HepG2 (cell line): ENCODE measurements at regions not wholly inside any gene's neighbourhood (a gene's known extent, or its start where the extent isn't known, plus 50 kb on each side); places are given as distances from the start of the nearest gene placed in this dataset.

Experiments used
- ATAC-seq: fragments of 200-7000 bp; cut with Tn5 transposase; 3 replicates; pipeline ENCODE4 v1.9.1; 2020; ENCODE audit warnings: mild to moderate bottlenecking, moderate library complexity
- BruUV-seq: library from RNA; stranded (reverse); fragments of 400-500 nt; replicated peaks from 2 replicates; lab custom pipeline; 2021; lab: Mats Ljungman, UMichigan
- CTCF ChIA-PET: fragments of 300-600 bp; formaldehyde crosslinking; extraction: SDS; loops from one replicate; lab custom pipeline; 2021; ENCODE audit warnings: low total read pairs, inconsistent platforms, low intra/inter-chr PET ratio; lab: Yijun Ruan, JAX
- POLR2A ChIA-PET: fragments of 350-600 bp; sonication (Branson Sonifier 250); formaldehyde crosslinking; loops from one replicate; lab custom pipeline; 2020; ENCODE audit warnings: antibody characterized with exemption, inconsistent platforms; lab: Yijun Ruan, JAX
- DNase-seq: peaks from one replicate; pipeline ENCODE4 v3.0.0-alpha.2; 2015; ENCODE audit warnings: low spot score
- FAIRE-seq: peaks from 3 replicates; lab custom pipeline; 2011; peaks lifted over from hg19 to GRCh38; lab: Jason Lieb, UNC
- H2AFZ ChIP-seq: one replicate; pipeline ENCODE4 v1.6.1; 2011; ENCODE audit warnings: low read length, inconsistent platforms
- H3K27ac ChIP-seq: fragments of 300-600 bp; 3 replicates; pipeline ENCODE4 v1.8.0; 2011; ENCODE audit warnings: mixed run types, mild to moderate bottlenecking, mixed read lengths, low read length, inconsistent platforms; ENCODE audit not compliant: insufficient read depth; ENCODE audit errors: extremely low read length
- H3K27me3 ChIP-seq, 2 experiments: fragments of 200-600 bp in 1 of 2; 2 replicates in 1 of 2; 3 replicates in 1 of 2; pipeline versions ENCODE4 v1.6.0 to v1.8.0; 2011; ENCODE audit warnings: low read length in 2 of 2, mild to moderate bottlenecking in 2 of 2, moderate library complexity in 2 of 2, inconsistent platforms in 1 of 2; ENCODE audit not compliant: insufficient read depth in 2 of 2, control insufficient read depth in 1 of 2
- H3K36me3 ChIP-seq, 2 experiments: fragments of 200-600 bp in 1 of 2; replicated peaks in 1 of 2; 2 replicates in 1 of 2; 3 replicates in 1 of 2; pipeline versions ENCODE4 v1.5.1 to v1.8.0; 2011; ENCODE audit warnings: low read length in 2 of 2, inconsistent platforms in 1 of 2; ENCODE audit not compliant: insufficient read depth in 2 of 2, control insufficient read depth in 1 of 2
- H3K4me1 ChIP-seq: 2 replicates; pipeline ENCODE4 v1.5.1; 2012; ENCODE audit warnings: low read length, inconsistent platforms; ENCODE audit not compliant: insufficient read depth
- H3K4me2 ChIP-seq: 2 replicates; pipeline ENCODE4 v1.6.0; 2011; ENCODE audit warnings: low read depth, low read length, inconsistent platforms
- H3K4me3 ChIP-seq, 3 experiments: fragments of 200-600 bp in 1 of 3; sonication (generic), shearing (Covaris generic) in 1 of 3; replicated peaks in 1 of 3; 2 replicates each; pipeline ENCODE4 v1.5.1; 2011 to 2016; ENCODE audit warnings: low read length in 3 of 3, inconsistent platforms in 2 of 3, low read depth in 2 of 3, mild to moderate bottlenecking in 2 of 3, control low read depth in 1 of 3, mixed read lengths in 1 of 3; ENCODE audit not compliant: insufficient read depth in 1 of 3
- H3K79me2 ChIP-seq: one replicate; pipeline ENCODE4 v1.6.1; 2011; ENCODE audit warnings: low read length, inconsistent platforms; ENCODE audit not compliant: insufficient read depth
- H3K9ac ChIP-seq: 2 replicates; pipeline ENCODE4 v1.6.0; 2011; ENCODE audit warnings: mild to moderate bottlenecking, low read depth, low read length, inconsistent platforms; ENCODE audit not compliant: insufficient read depth
- H3K9me3 ChIP-seq: 2 replicates; pipeline ENCODE4 v1.5.1; 2012; ENCODE audit warnings: mild to moderate bottlenecking, low read length
- H4K20me1 ChIP-seq: 2 replicates; pipeline ENCODE4 v1.6.0; 2011; ENCODE audit warnings: inconsistent platforms, mild to moderate bottlenecking, low read length, moderate library complexity; ENCODE audit not compliant: insufficient read depth
- STAG1 ChIP-seq: sonication (generic); formaldehyde crosslinking; IDR thresholded peaks from 2 replicates; pipeline ENCODE4 v1.4.0; 2020; ENCODE audit warnings: missing genetic modification reagents
- U2AF2 ChIP-seq: fragments of 200-400 bp; formaldehyde crosslinking; IDR thresholded peaks from 2 replicates; pipeline ENCODE4 v1.6.1; 2017; ENCODE audit warnings: low read depth, mild to moderate bottlenecking, low read length
- WGBS: methylation state at CpG from one replicate; pipeline ENCODE4 v1.1.6; 2017; ENCODE audit warnings: low lambda C conversion rate; 5-methylcytosine and 5-hydroxymethylcytosine counted together
- in situ Hi-C: cut with HindIII; loops from 2 replicates; pipeline ENCODE4 v1.10.0; 2017; ENCODE audit warnings: low pct_unique_long_range_greater_than_20kb; ENCODE audit not compliant: extremely low pct_ligation_motif_present
- intact Hi-C: fragments of 100-400 bp; cut with micrococcal nuclease; formaldehyde crosslinking; loops from one replicate; pipeline ENCODE4 v1.10.0; 2022; ENCODE audit not compliant: unreplicated experiment
- TF ChIP-seq, protein P1 (sequence below): sonication (generic); formaldehyde crosslinking; IDR thresholded peaks from 2 replicates; pipeline ENCODE4 v1.5.0; 2020; ENCODE audit warnings: mild to moderate bottlenecking, missing genetic modification reagents, moderate library complexity
- TF ChIP-seq, protein P2 (sequence below): sonication (generic); formaldehyde crosslinking; IDR thresholded peaks from 2 replicates; pipeline ENCODE4 v1.5.0; 2020; ENCODE audit warnings: mild to moderate bottlenecking, missing genetic modification reagents

GRCh38 chr10:127679642-127680255, 57.2 kb upstream of the FOXI2 start:
- no TSS peak for BruUV-seq
- ChIA-PET POLR2A (no interaction called here), CTCF (no interaction called here)
- Histone ChIP-seq H3K9ac (no peak overlapping the region), H3K9me3 (no peaks in the 10 kb centered on the region), H3K4me3 (no peak overlapping the region), H3K4me1 (no peaks in the 10 kb centered on the region), H3K27ac (no peak overlapping the region)
- ATAC-seq (no peak), FAIRE-seq (no peak), DNase-seq (no peak)
- TF ChIP-seq STAG1 (CRISPR knock-in tag) (0 out of 2 replicates have a peak, but pooled peaks have one; percentile 14), U2AF2 (no peak)
- TF ChIP-seq, protein P1, sequence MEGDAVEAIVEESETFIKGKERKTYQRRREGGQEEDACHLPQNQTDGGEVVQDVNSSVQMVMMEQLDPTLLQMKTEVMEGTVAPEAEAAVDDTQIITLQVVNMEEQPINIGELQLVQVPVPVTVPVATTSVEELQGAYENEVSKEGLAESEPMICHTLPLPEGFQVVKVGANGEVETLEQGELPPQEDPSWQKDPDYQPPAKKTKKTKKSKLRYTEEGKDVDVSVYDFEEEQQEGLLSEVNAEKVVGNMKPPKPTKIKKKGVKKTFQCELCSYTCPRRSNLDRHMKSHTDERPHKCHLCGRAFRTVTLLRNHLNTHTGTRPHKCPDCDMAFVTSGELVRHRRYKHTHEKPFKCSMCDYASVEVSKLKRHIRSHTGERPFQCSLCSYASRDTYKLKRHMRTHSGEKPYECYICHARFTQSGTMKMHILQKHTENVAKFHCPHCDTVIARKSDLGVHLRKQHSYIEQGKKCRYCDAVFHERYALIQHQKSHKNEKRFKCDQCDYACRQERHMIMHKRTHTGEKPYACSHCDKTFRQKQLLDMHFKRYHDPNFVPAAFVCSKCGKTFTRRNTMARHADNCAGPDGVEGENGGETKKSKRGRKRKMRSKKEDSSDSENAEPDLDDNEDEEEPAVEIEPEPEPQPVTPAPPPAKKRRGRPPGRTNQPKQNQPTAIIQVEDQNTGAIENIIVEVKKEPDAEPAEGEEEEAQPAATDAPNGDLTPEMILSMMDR = peak; percentile 31; the same call in 1 of the 2 replicates
- TF ChIP-seq, protein P2, sequence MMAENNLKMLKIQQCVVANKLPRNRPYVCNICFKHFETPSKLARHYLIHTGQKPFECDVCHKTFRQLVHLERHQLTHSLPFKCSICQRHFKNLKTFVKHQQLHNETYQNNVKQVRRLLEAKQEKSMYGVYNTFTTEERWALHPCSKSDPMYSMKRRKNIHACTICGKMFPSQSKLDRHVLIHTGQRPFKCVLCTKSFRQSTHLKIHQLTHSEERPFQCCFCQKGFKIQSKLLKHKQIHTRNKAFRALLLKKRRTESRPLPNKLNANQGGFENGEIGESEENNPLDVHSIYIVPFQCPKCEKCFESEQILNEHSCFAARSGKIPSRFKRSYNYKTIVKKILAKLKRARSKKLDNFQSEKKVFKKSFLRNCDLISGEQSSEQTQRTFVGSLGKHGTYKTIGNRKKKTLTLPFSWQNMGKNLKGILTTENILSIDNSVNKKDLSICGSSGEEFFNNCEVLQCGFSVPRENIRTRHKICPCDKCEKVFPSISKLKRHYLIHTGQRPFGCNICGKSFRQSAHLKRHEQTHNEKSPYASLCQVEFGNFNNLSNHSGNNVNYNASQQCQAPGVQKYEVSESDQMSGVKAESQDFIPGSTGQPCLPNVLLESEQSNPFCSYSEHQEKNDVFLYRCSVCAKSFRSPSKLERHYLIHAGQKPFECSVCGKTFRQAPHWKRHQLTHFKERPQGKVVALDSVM (CRISPR knock-in tag) = peak; percentile 77
- TF ChIP-seq, all 625 proteins: peak for 3
- 10% methylated on average over 3 of the region's 3 CpGs for WGBS
- Histone ChIP-seq H2AFZ (no peak overlapping the region), H3K4me2 (no peak overlapping the region), H3K36me3 (no peaks in the 10 kb centered on the region), H4K20me1 (no peaks in the 10 kb centered on the region), H3K27me3 (peaks cover 0 to 4% of the 10 kb centered on the region in 2 experiments; a peak in 1 of 5 replicates), H3K79me2 (no peaks in the 10 kb centered on the region)
- in situ Hi-C loops (no loop called here), intact Hi-C loops (no loop called here)
